ENCODE measurements at regions not wholly inside any gene's neighbourhood (a gene's known extent, or its start where the extent isn't known, plus 50 kb on each side); places are given as distances from the start of the nearest gene placed in this dataset.

- no peak overlapping the region for H3K4me3 ChIP-seq (ENCODE audit: low read depth, low read length)
- DNase-seq (ENCODE audit: low read depth): no peak
- TF ChIP-seq, protein P1, sequence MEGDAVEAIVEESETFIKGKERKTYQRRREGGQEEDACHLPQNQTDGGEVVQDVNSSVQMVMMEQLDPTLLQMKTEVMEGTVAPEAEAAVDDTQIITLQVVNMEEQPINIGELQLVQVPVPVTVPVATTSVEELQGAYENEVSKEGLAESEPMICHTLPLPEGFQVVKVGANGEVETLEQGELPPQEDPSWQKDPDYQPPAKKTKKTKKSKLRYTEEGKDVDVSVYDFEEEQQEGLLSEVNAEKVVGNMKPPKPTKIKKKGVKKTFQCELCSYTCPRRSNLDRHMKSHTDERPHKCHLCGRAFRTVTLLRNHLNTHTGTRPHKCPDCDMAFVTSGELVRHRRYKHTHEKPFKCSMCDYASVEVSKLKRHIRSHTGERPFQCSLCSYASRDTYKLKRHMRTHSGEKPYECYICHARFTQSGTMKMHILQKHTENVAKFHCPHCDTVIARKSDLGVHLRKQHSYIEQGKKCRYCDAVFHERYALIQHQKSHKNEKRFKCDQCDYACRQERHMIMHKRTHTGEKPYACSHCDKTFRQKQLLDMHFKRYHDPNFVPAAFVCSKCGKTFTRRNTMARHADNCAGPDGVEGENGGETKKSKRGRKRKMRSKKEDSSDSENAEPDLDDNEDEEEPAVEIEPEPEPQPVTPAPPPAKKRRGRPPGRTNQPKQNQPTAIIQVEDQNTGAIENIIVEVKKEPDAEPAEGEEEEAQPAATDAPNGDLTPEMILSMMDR (conservative IDR thresholded peaks at IDR 0.05; ENCODE audit: low read depth, low read length): no peak
Measured at GRCh38 chr5:24331531-24331930, 313.2 kb downstream of the CDH10 start.

GRCh38 chr5:24347158-24347557, 297.6 kb downstream of the CDH10 start:
- DNase-seq (ENCODE audit: low read depth): no peak
- no peak overlapping the region for H3K4me3 ChIP-seq (ENCODE audit: low read depth, low read length)
- TF ChIP-seq, protein P1 (conservative IDR thresholded peaks at IDR 0.05; ENCODE audit: low read depth, low read length): no peak

DNA sequence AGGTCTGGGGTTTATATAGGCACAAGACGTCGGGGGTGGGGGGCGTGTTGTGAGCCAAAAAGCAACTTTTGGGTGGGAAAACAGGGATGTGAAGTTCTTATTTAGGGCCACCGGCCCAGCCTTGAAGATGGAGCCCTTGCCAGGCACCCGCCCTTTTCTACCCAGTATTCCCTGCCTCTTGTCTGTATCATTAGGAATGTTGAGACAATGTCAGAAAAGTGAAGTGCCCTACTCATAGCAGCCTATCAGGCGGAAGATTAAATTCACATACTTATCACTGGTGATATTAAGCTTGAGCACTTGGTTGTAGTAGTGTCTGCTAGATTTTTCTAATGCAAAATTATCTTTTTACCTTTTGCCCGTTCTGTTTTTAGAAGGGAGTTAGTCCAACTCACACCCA, 293.5 kb downstream of the CDH10 start:
- TF ChIP-seq, protein P1 (conservative IDR thresholded peaks at IDR 0.05; ENCODE audit: low read depth, low read length): no peak

DNA sequence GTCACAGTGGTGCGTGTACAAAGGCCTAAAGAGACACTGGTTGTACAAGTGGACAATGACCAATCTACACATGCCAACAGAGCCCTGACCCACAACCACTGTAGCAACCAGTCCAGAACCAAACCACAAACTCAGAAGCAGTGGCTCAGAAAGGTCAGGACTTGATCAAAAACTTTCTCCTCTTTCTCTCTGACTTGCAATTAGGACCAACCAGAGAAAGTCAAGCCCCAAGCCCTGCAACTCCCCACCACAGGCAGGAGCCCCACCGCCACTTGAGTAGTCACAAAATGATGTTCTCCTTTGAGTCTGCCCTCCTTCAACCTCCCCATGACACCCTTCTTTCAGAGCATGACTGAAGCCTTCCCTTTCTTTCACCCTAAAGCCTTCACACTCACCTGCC, 291.8 kb downstream of the CDH10 start:
- TF ChIP-seq, protein P1 (conservative IDR thresholded peaks at IDR 0.05; ENCODE audit: low read depth, low read length): no peak
- H3K4me3 ChIP-seq (ENCODE audit: low read depth, low read length): no peak overlapping the region
- no peak for DNase-seq (ENCODE audit: low read depth)

More for the DNA sequence above, 293.5 kb downstream of the CDH10 start:
- no peak for DNase-seq (ENCODE audit: low read depth)
- H3K4me3 ChIP-seq (ENCODE audit: low read depth, low read length): no peak overlapping the region

GRCh38 chr5:24353611-24354010, 291.2 kb downstream of the CDH10 start:
- no peak overlapping the region for H3K4me3 ChIP-seq (ENCODE audit: low read depth, low read length)
- DNase-seq (ENCODE audit: low read depth): no peak
- TF ChIP-seq, protein P1 (conservative IDR thresholded peaks at IDR 0.05; ENCODE audit: low read depth, low read length): no peak

DNA sequence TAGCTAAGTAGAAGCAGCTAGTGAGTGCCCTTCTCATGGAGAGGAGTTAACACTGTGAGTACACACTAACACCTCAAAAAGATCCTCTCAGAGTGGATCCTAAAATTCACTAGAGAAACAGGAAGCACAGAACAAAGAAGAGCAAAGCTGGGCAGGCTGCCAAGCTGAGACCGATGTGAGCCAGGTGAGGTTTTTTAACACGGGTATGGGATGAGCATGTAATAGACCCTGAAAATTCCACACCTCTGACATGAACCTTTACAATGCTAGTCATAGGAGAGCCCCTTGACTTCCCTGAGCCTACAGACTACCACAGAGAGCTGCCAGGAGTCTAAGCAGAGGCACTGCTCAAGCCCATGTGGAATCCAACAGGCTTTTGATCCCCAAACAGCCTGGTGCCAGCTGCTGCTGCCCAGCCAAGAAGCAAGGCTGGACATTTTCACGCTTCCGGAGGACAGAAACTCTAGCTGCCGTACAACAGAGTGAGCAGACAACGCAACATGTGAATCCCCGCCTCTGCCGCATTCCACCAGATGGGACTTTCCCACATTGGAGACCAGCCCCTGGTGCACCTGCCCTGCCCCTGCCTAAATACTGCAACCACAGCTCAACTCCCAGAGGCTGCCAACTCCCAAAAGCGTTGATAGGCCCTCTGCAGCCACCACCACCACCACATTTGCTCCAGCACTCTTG, 280.8 kb downstream of the CDH10 start:
- TF ChIP-seq, protein P1 (conservative IDR thresholded peaks at IDR 0.05; ENCODE audit: low read depth, low read length): no peak
- no peak for DNase-seq (ENCODE audit: low read depth)
- H3K4me3 ChIP-seq (ENCODE audit: low read depth, low read length): no peak overlapping the region

GRCh38 chr5:24364711-24365110, 280.1 kb downstream of the CDH10 start:
- TF ChIP-seq, protein P1 (conservative IDR thresholded peaks at IDR 0.05; ENCODE audit: low read depth, low read length): no peak
- DNase-seq (ENCODE audit: low read depth): no peak

More at GRCh38 chr5:24364711-24365110, 280.1 kb downstream of the CDH10 start:
- H3K4me3 ChIP-seq (ENCODE audit: low read depth, low read length): no peak overlapping the region

Data from epithelial cell of proximal tubule (primary cell).